HG03442 (cell line): ENCODE measurements at regions not wholly inside any gene's neighbourhood (a gene's known extent, or its start where the extent isn't known, plus 50 kb on each side); places are given as distances from the start of the nearest gene placed in this dataset.

ENCODE experiments used
- ATAC-seq: cut with Tn5 transposase; IDR thresholded peaks from one replicate; pipeline ENCODE4 v1.9.1; 2021; ENCODE audit warnings: mild to moderate bottlenecking, moderate library complexity; ENCODE audit not compliant: unreplicated experiment

DNA sequence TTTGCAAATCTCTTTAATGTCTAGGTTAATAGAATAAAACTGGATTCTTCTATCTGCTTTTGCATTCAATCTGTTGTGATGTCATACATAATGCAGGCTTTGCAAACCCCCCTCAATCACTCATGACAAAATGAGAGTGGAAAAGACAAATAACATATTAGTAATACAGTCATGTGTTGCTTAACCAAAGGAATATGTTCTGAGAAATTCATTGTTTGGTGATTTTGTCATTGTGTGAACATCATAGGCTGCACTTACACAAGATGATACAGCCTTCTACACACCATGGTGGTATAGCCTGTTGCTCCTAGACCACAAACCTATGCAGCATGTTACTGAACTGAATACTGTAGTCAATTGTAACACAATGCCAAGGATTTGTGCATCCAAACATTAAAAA lies 87.3 kb upstream of the SEC61G start:
- no peak for ATAC-seq

DNA sequence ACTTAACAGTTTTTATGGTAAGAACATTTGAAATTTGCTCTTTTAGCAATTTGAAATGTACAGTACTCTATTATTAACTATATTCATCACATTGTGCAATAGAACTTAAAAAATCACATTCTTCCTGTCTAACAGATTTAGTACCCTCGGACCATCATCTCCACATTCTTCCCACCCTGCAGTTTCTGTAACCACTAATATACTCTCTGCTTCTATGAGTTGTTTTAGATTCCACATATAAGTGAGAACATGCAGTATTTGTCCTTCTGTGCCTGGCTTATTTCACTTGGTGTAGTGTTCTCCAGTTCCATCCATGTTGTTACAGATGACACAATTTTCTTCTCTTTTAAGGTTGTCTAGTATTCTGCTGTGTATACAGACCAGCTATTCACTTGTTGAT lies 88.9 kb upstream of the SEC61G start:
- no peak for ATAC-seq

DNA sequence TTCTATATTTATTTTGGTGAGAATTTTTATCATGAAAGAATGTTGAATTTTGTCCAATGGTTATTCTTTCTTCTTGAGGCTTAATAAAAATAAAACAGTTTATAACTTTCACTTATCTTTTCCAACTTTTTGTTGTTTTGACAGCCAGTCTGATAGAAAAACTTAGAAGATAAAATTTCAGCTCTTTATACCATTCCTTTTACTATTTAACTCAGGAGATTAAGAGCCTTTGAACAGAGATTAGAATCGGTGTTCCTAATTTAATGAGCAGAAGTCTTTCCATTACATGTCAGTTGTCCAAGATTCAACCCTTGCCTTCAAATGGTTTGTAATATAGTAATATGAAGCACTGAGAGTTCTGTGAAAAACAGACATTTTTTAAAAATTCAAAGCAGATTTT lies 97.8 kb upstream of the SEC61G start:
- no peak for ATAC-seq

GRCh38 chr7:54857294-54857693 lies 98.3 kb upstream of the SEC61G start:
- no peak for ATAC-seq

GRCh38 chr7:54858008-54858692 lies 99.1 kb upstream of the SEC61G start:
- no peak for ATAC-seq

DNA sequence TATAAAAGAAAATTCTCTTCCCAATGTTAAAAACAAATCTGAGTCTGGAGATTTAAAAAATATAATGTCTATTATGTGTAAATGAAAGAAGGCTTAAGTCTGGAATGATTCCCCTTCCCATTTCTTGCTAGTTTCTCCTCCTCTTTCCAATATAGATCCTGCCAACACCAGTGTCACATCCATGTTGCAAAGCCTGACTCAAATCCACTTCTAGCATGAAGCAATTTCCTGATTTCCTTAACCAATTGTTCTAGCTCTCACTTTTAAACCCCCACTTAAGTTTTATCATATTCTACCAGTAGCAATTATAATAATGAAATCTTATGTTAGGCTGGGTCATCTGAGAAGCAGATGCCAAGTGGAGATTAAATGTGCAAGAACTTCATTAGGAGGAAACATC lies 100.1 kb upstream of the SEC61G start:
- no peak for ATAC-seq

DNA sequence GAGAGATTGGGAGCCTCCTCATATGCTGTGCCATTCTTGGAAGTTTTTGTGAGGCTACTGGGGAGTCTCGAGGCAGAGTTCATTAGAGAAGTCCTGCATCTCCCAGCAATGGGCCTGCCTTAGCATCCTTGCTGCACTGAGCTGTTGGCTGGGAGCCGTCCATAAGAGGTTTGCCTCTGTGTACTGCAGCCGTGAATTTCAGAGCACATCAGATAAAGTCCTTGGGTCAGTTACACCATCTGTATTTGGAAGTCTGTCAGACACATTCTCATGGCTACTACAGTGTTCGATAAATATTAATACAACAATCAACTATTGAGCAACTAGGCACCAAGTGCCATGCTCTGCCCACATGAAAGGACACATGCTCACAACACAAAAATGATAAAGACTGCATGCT lies 100.5 kb upstream of the SEC61G start:
- ATAC-seq = no peak

- no peak for ATAC-seq
Observed at GRCh38 chr7:54860003-54860775, 101.2 kb upstream of the SEC61G start.

DNA sequence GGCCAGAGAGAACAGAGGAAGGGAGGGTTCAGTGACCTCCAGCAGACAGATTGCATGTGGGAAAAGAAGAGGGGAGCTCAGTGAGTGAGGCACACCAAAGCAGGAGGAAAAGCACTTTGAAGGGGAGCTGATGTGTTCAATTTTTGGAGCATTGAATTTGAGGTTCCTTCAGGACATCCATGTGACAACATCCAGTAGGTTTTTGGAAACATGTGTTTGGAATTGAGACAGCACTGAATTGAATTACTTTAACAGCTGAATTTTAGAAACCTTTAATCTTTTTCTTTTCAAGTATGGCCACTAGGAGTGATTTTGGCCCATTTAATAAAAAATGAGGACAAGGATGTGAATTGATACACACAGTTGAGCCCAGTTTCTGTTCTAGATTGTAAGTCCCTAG lies 101.8 kb upstream of the SEC61G start:
- ATAC-seq = no peak

DNA sequence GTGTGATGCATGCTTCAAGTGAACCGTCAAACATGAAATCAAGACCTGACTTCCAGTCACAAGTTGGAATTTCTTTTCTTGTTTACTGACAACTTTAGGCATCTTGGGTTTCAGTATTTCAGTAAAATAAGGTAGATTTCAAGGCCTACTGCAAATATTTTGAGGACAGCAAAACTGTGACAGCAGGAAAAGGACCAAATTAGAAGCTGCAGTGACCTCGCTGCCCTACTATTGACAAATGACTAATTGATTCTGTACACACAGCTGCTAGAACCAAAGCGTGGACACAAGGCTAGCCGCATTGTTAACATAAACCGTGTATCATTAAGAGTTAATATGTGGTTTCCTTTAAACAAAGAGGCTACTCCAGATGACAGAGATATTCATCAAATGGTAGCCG lies 105.7 kb upstream of the SEC61G start:
- ATAC-seq = no peak

- ATAC-seq = no peak
Observed at GRCh38 chr7:54869523-54869922, 110.5 kb upstream of the SEC61G start.

DNA sequence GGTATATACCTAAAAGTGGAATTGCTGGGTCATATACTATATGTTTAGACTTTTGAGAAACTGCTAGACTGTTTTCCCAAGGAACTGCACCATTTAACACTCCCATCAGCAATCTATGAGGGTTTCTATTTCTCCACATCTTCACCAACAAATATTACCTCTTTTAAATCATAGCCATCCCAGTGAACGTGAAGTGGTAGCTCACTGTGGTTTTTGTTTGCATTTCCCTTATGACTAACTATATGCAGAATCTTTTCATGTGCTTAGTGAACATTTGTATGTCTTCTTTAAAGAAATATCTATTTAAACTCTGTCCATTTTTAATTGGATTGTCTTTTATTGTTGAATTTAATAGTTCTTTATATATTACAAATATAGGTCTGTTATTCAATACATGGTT lies 115.8 kb upstream of the SEC61G start:
- ATAC-seq = no peak

GRCh38 chr7:54877683-54878082 lies 118.7 kb upstream of the SEC61G start:
- no peak for ATAC-seq

- no peak for ATAC-seq
Observed at GRCh38 chr7:54878339-54878738, 119.3 kb upstream of the SEC61G start.

- ATAC-seq = no peak
Observed at GRCh38 chr7:54879776-54880175, 120.8 kb upstream of the SEC61G start.

DNA sequence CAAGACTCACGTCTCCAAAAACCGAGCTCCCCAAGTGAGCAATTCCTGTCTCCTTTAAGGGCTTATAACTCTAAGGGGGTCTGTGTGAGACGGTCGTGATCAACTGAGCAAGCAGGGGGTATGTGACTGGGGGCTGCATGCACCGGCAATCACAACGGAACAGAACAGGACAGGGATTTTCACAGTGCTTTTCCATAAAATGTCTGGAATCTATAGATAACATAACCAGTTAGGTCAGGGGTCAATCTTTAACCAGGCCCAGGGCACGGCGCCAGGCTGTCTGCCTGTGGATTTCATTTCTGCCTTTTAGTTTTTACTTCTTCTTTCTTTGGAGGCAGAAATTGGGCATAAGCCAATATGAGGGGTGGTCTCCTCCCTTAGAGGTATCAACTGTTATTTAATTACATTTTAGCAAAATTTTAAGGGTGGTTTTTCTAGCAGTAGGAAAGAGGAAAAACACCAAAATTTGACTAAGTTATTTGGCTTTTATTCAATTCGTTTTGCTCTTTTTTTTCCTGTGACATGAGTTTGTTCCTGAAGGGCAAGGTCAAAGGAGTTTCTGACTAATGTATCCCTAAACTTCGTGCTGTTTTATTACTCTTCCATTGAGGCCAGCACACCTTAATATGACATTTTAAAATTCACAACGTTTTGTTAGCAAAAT lies 121.4 kb upstream of the SEC61G start:
- ATAC-seq = no peak

DNA sequence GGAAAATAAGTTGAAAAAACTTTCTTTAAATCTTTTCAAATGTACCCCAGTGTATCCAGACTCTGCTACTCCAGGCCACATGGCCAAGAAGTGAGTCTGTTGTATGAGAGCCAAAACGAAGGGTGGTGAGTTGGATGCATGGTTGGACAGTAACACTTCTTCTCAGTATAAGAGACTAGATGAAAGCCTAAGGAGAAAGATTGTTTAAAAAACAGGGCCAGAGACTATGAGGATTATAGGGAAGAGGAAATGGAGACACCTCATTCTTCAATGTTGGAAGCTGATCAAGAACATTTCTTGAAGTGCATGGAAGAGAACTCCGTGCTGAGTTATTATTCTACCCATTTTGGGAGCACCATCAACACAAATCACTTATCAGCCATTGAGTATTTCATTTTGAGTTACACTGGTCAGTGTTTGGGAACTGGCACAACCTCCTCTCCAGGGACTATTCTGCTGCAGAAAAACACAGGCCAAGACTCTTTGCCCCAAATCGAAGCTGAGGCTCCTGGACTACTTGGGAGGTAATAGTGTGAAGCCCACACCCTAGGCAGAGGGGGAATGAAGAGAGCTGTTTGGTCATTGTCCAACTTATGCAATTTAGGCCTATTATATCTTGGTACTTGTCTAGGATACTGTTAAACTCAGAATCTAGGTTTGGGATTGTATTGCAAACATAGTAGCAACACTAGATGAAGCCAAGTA lies 123.0 kb upstream of the SEC61G start:
- ATAC-seq = no peak

- no peak for ATAC-seq
Observed at GRCh38 chr7:54882694-54883093, 123.7 kb upstream of the SEC61G start.

GRCh38 chr7:54883576-54883975 lies 124.6 kb upstream of the SEC61G start:
- no peak for ATAC-seq

DNA sequence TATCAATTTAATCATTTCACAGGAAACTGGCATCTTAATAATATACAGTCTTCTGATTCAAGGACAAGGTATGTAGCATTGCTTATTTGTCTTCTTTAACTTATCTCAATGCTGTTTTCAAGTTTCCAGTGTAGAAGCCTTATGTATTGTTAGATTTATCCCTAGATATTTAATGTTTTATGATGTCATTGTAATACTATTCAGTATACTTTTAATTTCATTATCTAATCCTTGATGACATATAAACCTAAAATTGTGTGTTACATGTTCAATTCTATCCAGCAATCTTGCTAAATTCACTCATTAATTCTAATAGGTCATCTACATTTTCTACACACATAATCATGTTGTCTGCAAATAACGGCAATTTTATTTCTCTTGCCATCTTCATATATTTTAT lies 126.3 kb upstream of the SEC61G start:
- ATAC-seq = no peak

DNA sequence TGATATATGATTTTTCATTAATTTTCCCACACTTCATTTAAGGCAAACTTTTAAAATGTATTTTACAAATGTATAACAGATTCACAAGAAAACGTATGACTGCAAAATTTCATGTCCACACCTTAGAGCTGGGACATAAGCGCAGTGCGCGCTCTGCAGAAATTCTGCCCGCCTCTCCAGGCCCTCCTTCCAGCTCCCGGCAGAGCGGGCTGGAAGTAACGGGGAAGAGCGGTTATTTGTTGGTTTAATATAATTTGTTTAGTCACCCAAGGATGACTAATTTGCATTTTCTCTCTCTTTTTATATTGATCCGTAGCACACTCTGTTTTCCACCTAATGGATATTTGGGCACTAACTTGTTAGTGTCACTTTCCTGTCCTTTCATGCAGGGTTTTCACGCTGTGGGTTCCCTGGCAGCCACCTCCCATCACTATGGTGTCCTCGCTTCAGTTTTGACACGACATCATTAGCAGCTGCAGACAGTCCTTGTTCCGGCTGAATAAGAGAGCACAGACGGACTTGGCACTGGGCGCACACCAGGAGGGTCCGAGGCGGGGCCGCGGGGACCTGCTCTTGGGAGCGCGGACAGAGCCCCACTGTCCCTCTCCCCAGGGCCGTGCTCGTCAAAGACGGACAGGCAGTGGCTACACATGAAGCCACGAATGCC lies 129.2 kb upstream of the SEC61G start:
- no peak for ATAC-seq
